Lower lobe of right lung (tissue), 2 donors: ENCODE measurements at regions not wholly inside any gene's neighbourhood (a gene's known extent, or its start where the extent isn't known, plus 50 kb on each side); places are given as distances from the start of the nearest gene placed in this dataset.

ENCODE experiments used
- ATAC-seq, 2 donors: fragments of 200-7000 bp; cut with Tn5 transposase; one replicate each; pipeline ENCODE4 v1.9.1; 2020 to 2022; ENCODE audit warnings: mild to moderate bottlenecking in 2 of 2, moderate library complexity in 2 of 2
- DNase-seq: peaks from one replicate; pipeline ENCODE4 v3.0.0-alpha.2; 2020
- H3K27ac ChIP-seq: fragments of 200-600 bp; one replicate; pipeline ENCODE4 v1.8.0; 2022
- H3K27me3 ChIP-seq: fragments of 200-600 bp; one replicate; pipeline ENCODE4 v1.8.0; 2022; ENCODE audit warnings: low read depth
- H3K36me3 ChIP-seq: fragments of 200-600 bp; one replicate; pipeline ENCODE4 v1.8.0; 2022; ENCODE audit warnings: mild to moderate bottlenecking
- H3K4me1 ChIP-seq: fragments of 200-600 bp; one replicate; pipeline ENCODE4 v1.8.0; 2022
- H3K4me3 ChIP-seq: fragments of 200-600 bp; one replicate; pipeline ENCODE4 v1.8.0; 2022; ENCODE audit warnings: mild to moderate bottlenecking
- H3K9me3 ChIP-seq: fragments of 200-600 bp; one replicate; pipeline ENCODE4 v1.8.0; 2022
- intact Hi-C: fragments of 100-400 bp; cut with DNase I; formaldehyde crosslinking; loops from one replicate; pipeline ENCODE4 v1.11.0; 2022
- TF ChIP-seq, protein P1 (sequence below): fragments of 200-600 bp; IDR thresholded peaks from one replicate; pipeline ENCODE4 v1.8.0; 2022; ENCODE audit warnings: antibody characterized with exemption, mild to moderate bottlenecking
- donor health status: DM: no; HTN: yes; CAD: no; lungs with severe emphysema.

DNA sequence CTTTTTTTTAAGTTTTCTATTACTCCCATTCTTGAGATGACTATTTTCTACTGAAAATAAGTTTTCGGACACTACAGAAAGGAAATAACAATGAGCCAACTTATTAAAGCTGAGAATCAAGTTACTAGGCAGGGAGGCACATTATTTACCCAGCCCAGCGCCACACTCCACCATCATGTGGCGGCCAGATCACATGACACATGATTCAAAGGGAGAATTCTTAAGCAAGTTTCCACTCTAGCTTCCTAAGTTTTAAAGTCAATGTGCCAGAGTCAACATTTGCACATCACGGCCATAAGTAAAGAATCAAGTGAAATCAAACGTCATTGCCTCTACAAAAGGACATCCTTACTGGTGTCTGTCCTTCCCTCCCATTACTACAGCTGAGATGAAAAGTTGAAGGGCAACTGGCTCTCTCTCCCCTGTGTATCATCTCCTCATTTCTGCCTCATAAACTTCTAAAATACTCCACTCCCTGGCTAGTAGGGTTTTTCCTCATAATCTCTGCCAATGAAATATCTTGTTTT, 81.7 kb downstream of the KLF12 start:
- DNase-seq = peak; percentile 61
- intact Hi-C loops = no loop called here

DNA sequence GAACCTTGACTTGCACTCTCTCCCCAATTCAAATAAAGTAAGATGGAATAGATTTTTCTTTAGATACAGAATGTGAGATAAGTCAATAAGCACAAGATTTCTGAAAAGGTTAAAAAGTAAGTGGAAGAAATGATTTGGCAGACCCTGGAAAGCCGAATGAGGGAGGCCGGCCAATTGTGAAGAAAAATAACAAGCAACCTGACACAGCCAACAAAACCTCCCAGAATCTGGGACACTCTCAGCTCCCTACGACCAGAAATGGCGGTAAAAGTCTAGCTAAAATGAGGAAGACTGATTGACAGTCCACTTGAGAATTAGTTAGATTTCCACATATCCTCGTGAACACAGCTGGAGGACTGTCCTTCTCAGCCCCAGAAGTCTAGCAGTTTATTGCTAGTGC, 85.4 kb downstream of the KLF12 start:
- no peak for DNase-seq
- H3K4me3 ChIP-seq = no peak overlapping the region
- H3K9me3 ChIP-seq = no peaks in the 10 kb centered on the region
- H3K36me3 ChIP-seq = no peaks in the 10 kb centered on the region
- intact Hi-C loops = no loop called here
- no peak for ATAC-seq
- H3K27me3 ChIP-seq = no peaks in the 10 kb centered on the region
- H3K27ac ChIP-seq = no peak overlapping the region
- TF ChIP-seq, protein P1, sequence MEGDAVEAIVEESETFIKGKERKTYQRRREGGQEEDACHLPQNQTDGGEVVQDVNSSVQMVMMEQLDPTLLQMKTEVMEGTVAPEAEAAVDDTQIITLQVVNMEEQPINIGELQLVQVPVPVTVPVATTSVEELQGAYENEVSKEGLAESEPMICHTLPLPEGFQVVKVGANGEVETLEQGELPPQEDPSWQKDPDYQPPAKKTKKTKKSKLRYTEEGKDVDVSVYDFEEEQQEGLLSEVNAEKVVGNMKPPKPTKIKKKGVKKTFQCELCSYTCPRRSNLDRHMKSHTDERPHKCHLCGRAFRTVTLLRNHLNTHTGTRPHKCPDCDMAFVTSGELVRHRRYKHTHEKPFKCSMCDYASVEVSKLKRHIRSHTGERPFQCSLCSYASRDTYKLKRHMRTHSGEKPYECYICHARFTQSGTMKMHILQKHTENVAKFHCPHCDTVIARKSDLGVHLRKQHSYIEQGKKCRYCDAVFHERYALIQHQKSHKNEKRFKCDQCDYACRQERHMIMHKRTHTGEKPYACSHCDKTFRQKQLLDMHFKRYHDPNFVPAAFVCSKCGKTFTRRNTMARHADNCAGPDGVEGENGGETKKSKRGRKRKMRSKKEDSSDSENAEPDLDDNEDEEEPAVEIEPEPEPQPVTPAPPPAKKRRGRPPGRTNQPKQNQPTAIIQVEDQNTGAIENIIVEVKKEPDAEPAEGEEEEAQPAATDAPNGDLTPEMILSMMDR = no peak
- H3K4me1 ChIP-seq = no peaks in the 10 kb centered on the region

More for the DNA sequence above, 81.7 kb downstream of the KLF12 start:
- Histone ChIP-seq H3K36me3 (no peaks in the 10 kb centered on the region), H3K9me3 (no peaks in the 10 kb centered on the region), H3K27ac (no peak overlapping the region), H3K4me3 (no peak overlapping the region), H3K27me3 (no peaks in the 10 kb centered on the region), H3K4me1 (no peaks in the 10 kb centered on the region)
- TF ChIP-seq, protein P1 = no peak
- ATAC-seq = peak in 1 of 2 donors; percentile 39

DNA sequence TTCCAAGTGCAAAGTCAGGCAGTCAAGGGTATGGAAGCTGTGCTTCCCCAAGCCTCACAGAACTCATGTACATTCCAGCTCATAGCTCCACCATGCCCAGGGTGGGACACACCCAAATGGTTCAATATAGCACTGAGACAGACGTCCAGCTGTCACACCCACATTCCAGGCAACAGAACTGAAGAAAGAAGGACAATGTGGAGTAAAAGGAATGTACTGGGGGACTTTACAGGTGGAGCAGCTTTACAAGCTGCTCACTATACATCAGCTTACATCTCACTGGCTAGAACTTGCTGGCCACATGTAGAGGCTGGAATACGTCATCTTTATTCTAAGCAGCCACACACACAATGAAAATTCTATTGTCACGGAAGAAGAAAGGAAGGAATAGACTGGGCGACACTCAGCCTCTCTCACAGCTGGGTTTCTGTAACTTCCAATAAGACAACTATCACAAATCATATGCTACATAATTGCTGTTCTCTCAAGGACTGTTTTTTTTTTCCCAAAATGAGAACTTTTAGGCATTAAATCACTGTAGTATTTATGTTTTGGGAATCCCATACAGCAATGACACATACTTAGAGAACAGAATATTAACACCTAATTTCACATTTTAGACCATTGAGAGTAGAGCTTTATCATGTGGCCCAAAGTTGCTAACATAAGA, 86.1 kb downstream of the KLF12 start:
- Histone ChIP-seq H3K9me3 (no peaks in the 10 kb centered on the region), H3K36me3 (no peaks in the 10 kb centered on the region), H3K27me3 (no peaks in the 10 kb centered on the region), H3K4me1 (no peaks in the 10 kb centered on the region), H3K4me3 (no peak overlapping the region), H3K27ac (no peak overlapping the region)
- DNase-seq = no peak
- peak; percentile 43 to 64 for ATAC-seq
- TF ChIP-seq, protein P1 = no peak
- intact Hi-C loops = no loop called here

DNA sequence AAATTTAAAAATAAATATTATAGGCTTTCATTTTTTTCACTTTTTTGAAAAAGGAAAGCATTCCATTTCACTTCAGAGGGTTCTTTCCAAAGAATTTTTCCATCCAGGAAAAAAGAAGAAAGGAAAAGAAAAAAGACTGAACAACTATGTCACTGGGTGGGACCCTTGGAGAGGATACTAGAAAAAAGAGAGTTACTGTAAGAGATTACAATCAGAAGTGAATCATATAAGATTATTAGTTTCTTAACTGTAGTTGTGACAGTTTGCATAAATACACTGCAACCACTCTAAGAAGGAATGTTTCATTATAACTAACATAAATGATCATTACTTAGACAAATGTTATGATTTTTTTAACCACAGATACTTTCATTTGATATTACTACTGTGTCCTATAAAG, 87.8 kb downstream of the KLF12 start:
- H3K27ac ChIP-seq = no peak overlapping the region
- intact Hi-C loops = no loop called here

GRCh38 chr13:74045583-74045982, 88.6 kb downstream of the KLF12 start:
- no peaks in the 10 kb centered on the region for H3K9me3 ChIP-seq
- no peak overlapping the region for H3K4me3 ChIP-seq
- no peaks in the 10 kb centered on the region for H3K36me3 ChIP-seq
- no peak for DNase-seq
- intact Hi-C loops = no loop called here
- no peak overlapping the region for H3K27ac ChIP-seq
- ATAC-seq = no peak
- H3K4me1 ChIP-seq = no peaks in the 10 kb centered on the region
- TF ChIP-seq, protein P1 = no peak
- no peaks in the 10 kb centered on the region for H3K27me3 ChIP-seq

More for the DNA sequence above, 87.8 kb downstream of the KLF12 start:
- no peak for ATAC-seq
- TF ChIP-seq, protein P1 = no peak
- H3K4me3 ChIP-seq = no peak overlapping the region
- no peak for DNase-seq
- no peaks in the 10 kb centered on the region for H3K9me3 ChIP-seq
- no peaks in the 10 kb centered on the region for H3K36me3 ChIP-seq
- no peaks in the 10 kb centered on the region for H3K4me1 ChIP-seq
- H3K27me3 ChIP-seq = no peaks in the 10 kb centered on the region
